ENCODE measurements at regions not wholly inside any gene's neighbourhood (a gene's known extent, or its start where the extent isn't known, plus 50 kb on each side); places are given as distances from the start of the nearest gene placed in this dataset.

GRCh38 chr17:79517827-79518584, 92.8 kb downstream of the RBFOX3 start:
- Histone ChIP-seq H3K27ac (ENCODE audit: low read depth, low read length) (no peak overlapping the region), H3K4me1 (ENCODE audit: insufficient read depth, low read length) (peaks cover 43% of the 10 kb centered on the region), H3K27me3 (ENCODE audit: control insufficient read depth in 1 of 2, insufficient read depth in 2 of 2, low read length in 2 of 2) (peaks cover 0 to 5% of the 10 kb centered on the region in 2 donors), H3K9ac (ENCODE audit: low read length) (no peak overlapping the region), H3K36me3 (ENCODE audit: insufficient read depth, low read length) (no peaks in the 10 kb centered on the region), H3K4me3 (ENCODE audit: low read depth in 1 of 2, low read length in 2 of 2) (no peak overlapping the region), H3K9me3 (ENCODE audit: low read length) (no peaks in the 10 kb centered on the region)

GRCh38 chr17:79515646-79516571, 94.9 kb downstream of the RBFOX3 start:
- no peaks in the 10 kb centered on the region for H3K9me3 ChIP-seq (ENCODE audit: low read length)
- H3K36me3 ChIP-seq (ENCODE audit: insufficient read depth, low read length), result no peaks in the 10 kb centered on the region
- peaks cover 0 to 5% of the 10 kb centered on the region in 2 donors for H3K27me3 ChIP-seq (ENCODE audit: control insufficient read depth in 1 of 2, insufficient read depth in 2 of 2, low read length in 2 of 2)
- no peak overlapping the region for H3K27ac ChIP-seq (ENCODE audit: low read depth, low read length)
- H3K4me1 ChIP-seq (ENCODE audit: insufficient read depth, low read length), result peaks cover 32% of the 10 kb centered on the region
- no peak overlapping the region for H3K4me3 ChIP-seq (ENCODE audit: low read depth in 1 of 2, low read length in 2 of 2)
- H3K9ac ChIP-seq (ENCODE audit: low read length), result no peak overlapping the region

GRCh38 chr17:79515110-79515509, 95.7 kb downstream of the RBFOX3 start:
- peaks cover 32% of the 10 kb centered on the region for H3K4me1 ChIP-seq (ENCODE audit: insufficient read depth, low read length)
- no peaks in the 10 kb centered on the region for H3K36me3 ChIP-seq (ENCODE audit: insufficient read depth, low read length)
- no peaks in the 10 kb centered on the region for H3K9me3 ChIP-seq (ENCODE audit: low read length)
- H3K4me3 ChIP-seq (ENCODE audit: low read depth in 1 of 2, low read length in 2 of 2), result no peak overlapping the region
- no peak overlapping the region for H3K9ac ChIP-seq (ENCODE audit: low read length)
- H3K27me3 ChIP-seq (ENCODE audit: control insufficient read depth in 1 of 2, insufficient read depth in 2 of 2, low read length in 2 of 2), result peaks cover 0 to 5% of the 10 kb centered on the region in 2 donors
- H3K27ac ChIP-seq (ENCODE audit: low read depth, low read length), result no peak overlapping the region

DNA sequence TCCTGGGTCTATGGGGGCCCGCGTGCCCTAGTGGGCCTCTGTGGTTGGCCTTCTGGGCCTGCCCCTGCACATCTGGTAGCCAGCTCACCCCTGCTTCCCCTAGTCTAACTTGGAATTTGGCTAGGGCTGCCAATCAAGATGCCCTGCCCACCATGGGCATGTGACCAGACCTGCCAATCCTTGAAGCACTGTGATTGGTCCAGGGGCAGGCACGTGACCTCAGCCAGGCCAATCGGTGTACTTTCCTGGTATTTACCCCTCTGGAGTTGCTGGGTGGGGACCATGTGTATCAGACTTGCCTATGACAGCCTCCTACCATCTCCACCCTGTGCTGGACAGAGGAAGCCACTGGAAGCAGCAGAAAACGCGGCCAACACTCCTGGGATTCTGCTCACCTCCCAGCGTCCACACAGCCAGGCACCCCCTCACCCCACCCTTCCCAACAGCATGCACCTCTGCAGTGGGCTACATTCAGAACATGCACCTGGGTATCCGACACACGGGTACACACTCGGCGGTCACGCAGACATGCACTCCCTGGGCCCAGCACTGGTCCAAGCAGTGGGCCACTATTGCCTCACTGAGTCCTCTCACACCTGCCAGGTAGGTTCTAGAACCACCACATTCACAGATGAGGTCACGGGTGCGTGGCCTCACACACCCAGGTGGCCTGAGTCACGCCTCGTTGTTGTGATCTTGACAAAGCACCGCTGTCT, 96.9 kb downstream of the RBFOX3 start:
- no peaks in the 10 kb centered on the region for H3K9me3 ChIP-seq (ENCODE audit: low read length)
- no peak overlapping the region for H3K4me3 ChIP-seq (ENCODE audit: low read depth in 1 of 2, low read length in 2 of 2)
- H3K36me3 ChIP-seq (ENCODE audit: insufficient read depth, low read length), result no peaks in the 10 kb centered on the region
- no peak overlapping the region for H3K27ac ChIP-seq (ENCODE audit: low read depth, low read length)
- H3K27me3 ChIP-seq (ENCODE audit: control insufficient read depth in 1 of 2, insufficient read depth in 2 of 2, low read length in 2 of 2), result no peaks in the 10 kb centered on the region
- peaks cover 40% of the 10 kb centered on the region for H3K4me1 ChIP-seq (ENCODE audit: insufficient read depth, low read length)
- H3K9ac ChIP-seq (ENCODE audit: low read length), result no peak overlapping the region

GRCh38 chr17:79513206-79513605, 97.6 kb downstream of the RBFOX3 start:
- Histone ChIP-seq H3K4me1 (ENCODE audit: insufficient read depth, low read length) (peaks cover 35% of the 10 kb centered on the region), H3K36me3 (ENCODE audit: insufficient read depth, low read length) (no peaks in the 10 kb centered on the region), H3K27ac (ENCODE audit: low read depth, low read length) (no peak overlapping the region), H3K9me3 (ENCODE audit: low read length) (no peaks in the 10 kb centered on the region), H3K27me3 (ENCODE audit: control insufficient read depth in 1 of 2, insufficient read depth in 2 of 2, low read length in 2 of 2) (no peaks in the 10 kb centered on the region), H3K9ac (ENCODE audit: low read length) (no peak overlapping the region), H3K4me3 (ENCODE audit: low read depth in 1 of 2, low read length in 2 of 2) (no peak overlapping the region)

GRCh38 chr17:79511471-79511870, 99.4 kb downstream of the RBFOX3 start:
- Histone ChIP-seq H3K9ac (ENCODE audit: low read length) (no peak overlapping the region), H3K9me3 (ENCODE audit: low read length) (no peaks in the 10 kb centered on the region), H3K36me3 (ENCODE audit: insufficient read depth, low read length) (no peaks in the 10 kb centered on the region), H3K27me3 (ENCODE audit: control insufficient read depth in 1 of 2, insufficient read depth in 2 of 2, low read length in 2 of 2) (no peaks in the 10 kb centered on the region), H3K4me3 (ENCODE audit: low read depth in 1 of 2, low read length in 2 of 2) (no peak overlapping the region), H3K4me1 (ENCODE audit: insufficient read depth, low read length) (peaks cover 27% of the 10 kb centered on the region), H3K27ac (ENCODE audit: low read depth, low read length) (no peak overlapping the region)

DNA sequence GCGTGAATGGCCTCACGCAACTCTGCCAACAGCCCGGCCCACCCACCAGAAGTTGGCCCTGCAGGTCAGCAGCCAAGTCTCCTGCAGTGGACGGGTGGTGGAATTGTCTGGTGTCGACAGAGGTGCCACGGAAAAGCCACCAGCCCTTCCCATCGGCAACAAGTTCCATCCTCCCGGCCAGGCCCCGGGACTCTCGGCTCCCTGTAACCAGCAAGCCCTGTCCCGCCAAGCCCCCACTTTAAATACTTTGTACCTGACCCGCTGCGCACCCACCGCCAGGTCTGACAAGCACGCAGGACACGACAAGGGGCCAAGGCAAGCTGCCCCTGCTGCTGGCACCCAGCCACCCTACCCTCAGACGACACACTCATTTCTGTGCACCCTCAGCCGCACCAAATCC, 100.8 kb downstream of the RBFOX3 start:
- Histone ChIP-seq H3K4me3 (ENCODE audit: low read depth in 1 of 2, low read length in 2 of 2) (no peak overlapping the region), H3K4me1 (ENCODE audit: insufficient read depth, low read length) (peaks cover 16% of the 10 kb centered on the region), H3K27me3 (ENCODE audit: control insufficient read depth in 1 of 2, insufficient read depth in 2 of 2, low read length in 2 of 2) (no peaks in the 10 kb centered on the region), H3K36me3 (ENCODE audit: insufficient read depth, low read length) (no peaks in the 10 kb centered on the region), H3K9ac (ENCODE audit: low read length) (no peak overlapping the region), H3K27ac (ENCODE audit: low read depth, low read length) (no peak overlapping the region), H3K9me3 (ENCODE audit: low read length) (no peaks in the 10 kb centered on the region)

GRCh38 chr17:79509490-79509889, 101.4 kb downstream of the RBFOX3 start:
- H3K4me1 ChIP-seq (ENCODE audit: insufficient read depth, low read length), result peaks cover 16% of the 10 kb centered on the region
- no peaks in the 10 kb centered on the region for H3K9me3 ChIP-seq (ENCODE audit: low read length)
- H3K9ac ChIP-seq (ENCODE audit: low read length), result no peak overlapping the region
- no peak overlapping the region for H3K27ac ChIP-seq (ENCODE audit: low read depth, low read length)
- H3K27me3 ChIP-seq (ENCODE audit: control insufficient read depth in 1 of 2, insufficient read depth in 2 of 2, low read length in 2 of 2), result no peaks in the 10 kb centered on the region
- no peaks in the 10 kb centered on the region for H3K36me3 ChIP-seq (ENCODE audit: insufficient read depth, low read length)
- H3K4me3 ChIP-seq (ENCODE audit: low read depth in 1 of 2, low read length in 2 of 2), result no peak overlapping the region

GRCh38 chr17:79509008-79509407, 101.8 kb downstream of the RBFOX3 start:
- H3K27ac ChIP-seq (ENCODE audit: low read depth, low read length), result no peak overlapping the region
- no peaks in the 10 kb centered on the region for H3K9me3 ChIP-seq (ENCODE audit: low read length)
- no peak overlapping the region for H3K9ac ChIP-seq (ENCODE audit: low read length)
- H3K4me1 ChIP-seq (ENCODE audit: insufficient read depth, low read length), result peaks cover 16% of the 10 kb centered on the region
- H3K4me3 ChIP-seq (ENCODE audit: low read depth in 1 of 2, low read length in 2 of 2), result no peak overlapping the region
- no peaks in the 10 kb centered on the region for H3K27me3 ChIP-seq (ENCODE audit: control insufficient read depth in 1 of 2, insufficient read depth in 2 of 2, low read length in 2 of 2)
- no peaks in the 10 kb centered on the region for H3K36me3 ChIP-seq (ENCODE audit: insufficient read depth, low read length)

DNA sequence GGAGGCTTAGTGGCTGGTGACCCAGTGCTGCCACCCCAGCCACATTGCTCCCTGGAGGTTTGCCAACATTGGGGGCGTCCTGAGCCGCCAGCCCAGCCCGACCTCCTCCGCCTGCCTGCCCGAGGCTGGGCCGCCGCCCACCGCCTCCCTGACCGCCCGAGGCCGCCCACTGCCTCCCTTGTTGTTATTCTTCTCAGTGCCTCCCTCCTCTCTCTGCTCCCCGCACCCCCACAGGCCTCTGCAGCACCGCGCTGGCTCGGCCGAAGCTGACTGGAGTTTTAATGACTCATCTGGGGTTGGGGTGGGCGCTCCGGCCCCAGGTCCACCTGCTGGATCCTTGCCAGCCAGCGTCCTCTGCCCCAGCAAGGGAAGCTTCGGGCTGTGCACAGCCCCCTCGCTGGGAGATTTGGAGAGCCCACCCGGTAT, 102.5 kb downstream of the RBFOX3 start:
- Histone ChIP-seq H3K27ac (ENCODE audit: low read depth, low read length) (no peak overlapping the region), H3K27me3 (ENCODE audit: control insufficient read depth in 1 of 2, insufficient read depth in 2 of 2, low read length in 2 of 2) (no peaks in the 10 kb centered on the region), H3K9ac (ENCODE audit: low read length) (no peak overlapping the region), H3K4me1 (ENCODE audit: insufficient read depth, low read length) (peaks cover 16% of the 10 kb centered on the region), H3K9me3 (ENCODE audit: low read length) (no peaks in the 10 kb centered on the region), H3K36me3 (ENCODE audit: insufficient read depth, low read length) (no peaks in the 10 kb centered on the region), H3K4me3 (ENCODE audit: low read depth in 1 of 2, low read length in 2 of 2) (no peak overlapping the region)

DNA sequence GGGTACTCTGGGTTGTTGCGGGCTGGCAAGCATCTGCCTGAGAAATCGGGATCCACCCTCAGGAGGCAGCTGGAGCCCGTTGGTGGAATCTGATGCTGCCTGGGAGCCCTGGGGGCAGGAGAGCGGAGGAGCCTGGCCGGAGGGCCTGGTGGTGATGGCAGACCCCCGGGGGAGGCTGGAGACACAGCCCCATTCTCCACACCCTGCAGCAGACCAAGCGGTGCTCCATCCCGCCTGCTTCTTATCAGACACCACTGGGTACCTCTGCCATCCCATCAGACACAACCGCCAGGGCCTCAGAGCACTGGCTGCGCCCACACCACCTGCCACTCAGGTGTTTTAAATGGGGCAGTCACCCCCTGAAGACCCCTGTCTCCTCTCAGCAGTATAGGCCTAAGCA, 103.9 kb downstream of the RBFOX3 start:
- no peaks in the 10 kb centered on the region for H3K36me3 ChIP-seq (ENCODE audit: insufficient read depth, low read length)

More for the DNA sequence above, 103.9 kb downstream of the RBFOX3 start:
- Histone ChIP-seq H3K4me3 (ENCODE audit: low read depth in 1 of 2, low read length in 2 of 2) (no peak overlapping the region), H3K27me3 (ENCODE audit: control insufficient read depth in 1 of 2, insufficient read depth in 2 of 2, low read length in 2 of 2) (no peaks in the 10 kb centered on the region), H3K4me1 (ENCODE audit: insufficient read depth, low read length) (peaks cover 16% of the 10 kb centered on the region), H3K27ac (ENCODE audit: low read depth, low read length) (no peak overlapping the region), H3K9me3 (ENCODE audit: low read length) (no peaks in the 10 kb centered on the region), H3K9ac (ENCODE audit: low read length) (no peak overlapping the region)

Data from muscle layer of colon (tissue), 2 donors.